ENCODE measurements at regions not wholly inside any gene's neighbourhood (a gene's known extent, or its start where the extent isn't known, plus 50 kb on each side); places are given as distances from the start of the nearest gene placed in this dataset.
"Not testable (repeated sequence)": the region's sequence is repeated elsewhere in the genome, so short reads cannot be mapped to it uniquely, and the experiment has no call there.

- DNase-seq: no peak
Observed at GRCh38 chr13:111413407-111414187, 93.2 kb downstream of the TEX29 start.

- no peak for DNase-seq
Observed at GRCh38 chr13:111414341-111414740, 93.9 kb downstream of the TEX29 start.

DNA sequence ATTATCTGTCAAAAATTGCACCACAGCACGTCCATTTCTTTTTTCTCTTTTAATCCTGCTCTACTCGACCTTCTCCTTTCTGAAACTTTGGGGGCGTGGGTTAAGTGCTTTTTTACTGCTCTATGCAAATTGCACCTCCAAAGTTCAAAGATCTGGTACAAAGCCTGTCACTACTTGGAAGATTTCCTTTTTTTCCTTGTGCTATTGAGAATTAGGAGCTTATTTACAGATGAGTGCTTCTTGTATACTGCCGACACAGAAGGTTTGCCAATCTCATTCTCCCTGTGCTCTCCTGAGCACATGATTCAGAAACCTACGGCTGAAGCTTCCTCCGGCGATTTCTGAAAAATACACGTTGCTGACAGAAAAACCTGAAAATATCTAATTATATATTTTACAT, 94.8 kb downstream of the TEX29 start:
- DNase-seq: no peak

GRCh38 chr13:111415765-111416164, 95.3 kb downstream of the TEX29 start:
- DNase-seq: no peak

DNA sequence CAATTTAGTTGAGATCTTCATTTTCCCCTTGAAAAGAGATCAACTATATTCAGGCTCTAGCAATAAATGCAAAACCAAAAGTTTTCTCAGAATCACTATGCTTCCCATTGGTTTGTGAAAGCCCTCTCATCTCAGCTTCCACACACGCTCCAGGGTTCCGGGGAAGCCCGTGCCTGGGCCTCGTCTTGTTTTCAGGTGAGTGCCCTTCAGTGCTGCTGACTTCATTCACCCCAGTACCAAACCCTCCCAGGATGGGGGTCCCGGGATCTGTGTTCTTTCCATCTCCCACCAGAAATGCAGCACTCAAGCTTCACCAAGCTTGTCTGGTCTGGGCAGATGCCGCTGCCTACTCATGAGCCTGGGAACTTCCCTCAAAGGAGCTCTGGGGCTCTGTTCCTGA, 97.7 kb downstream of the TEX29 start:
- DNase-seq: no peak

GRCh38 chr13:111420113-111420876, 99.9 kb downstream of the TEX29 start:
- no peak for DNase-seq

DNA sequence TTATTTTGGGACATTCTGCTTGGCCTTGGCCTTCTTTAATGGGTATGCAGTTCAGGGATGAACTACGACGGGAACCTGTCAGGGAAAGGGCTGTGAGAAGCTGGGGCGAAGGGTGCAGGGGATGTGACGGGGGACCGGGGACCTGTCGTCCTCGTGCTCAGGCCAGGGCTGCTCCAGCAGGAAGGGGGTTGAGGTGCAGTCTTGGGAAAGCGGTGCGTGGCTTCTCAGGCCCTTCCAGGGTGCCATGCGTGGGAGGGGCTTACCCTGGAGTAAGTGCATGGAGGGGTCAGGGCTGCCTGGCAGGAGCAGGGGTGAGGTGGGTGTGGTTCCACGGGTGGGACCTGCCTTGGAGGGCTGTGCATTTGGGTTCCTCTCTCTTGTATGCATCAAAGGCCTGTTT, 100.8 kb downstream of the TEX29 start:
- DNase-seq: no peak

GRCh38 chr13:111422348-111422747, 101.9 kb downstream of the TEX29 start:
- DNase-seq: no peak

- DNase-seq: no peak
Observed at GRCh38 chr13:111423168-111423785, 102.8 kb downstream of the TEX29 start.

GRCh38 chr13:111424134-111424533, 103.7 kb downstream of the TEX29 start:
- no peak for DNase-seq

DNA sequence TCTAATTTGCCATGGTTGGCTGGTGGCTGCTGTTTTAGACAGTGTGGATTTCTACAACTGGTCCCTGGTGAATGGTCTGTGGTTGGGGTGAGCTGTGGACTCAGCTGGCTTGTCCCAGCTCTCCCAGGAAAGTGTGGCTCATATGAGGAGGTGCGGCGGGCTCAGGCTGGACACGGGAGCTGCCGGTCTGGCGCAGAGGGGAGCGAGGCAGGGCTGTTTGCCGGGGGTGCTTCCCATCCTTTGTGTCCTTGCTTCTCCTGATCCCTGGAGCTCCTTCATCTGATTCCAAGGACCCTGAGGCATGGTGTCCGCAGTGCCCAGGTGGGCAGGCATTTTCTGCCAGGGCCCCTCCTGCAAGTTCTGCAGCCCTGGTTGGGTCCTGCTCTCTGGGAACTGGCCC, 104.9 kb downstream of the TEX29 start:
- DNase-seq: no peak

- DNase-seq: no peak
Observed at GRCh38 chr13:111429064-111429558, 108.7 kb downstream of the TEX29 start.

- DNase-seq: no peak
Observed at GRCh38 chr13:111431206-111431605, 110.8 kb downstream of the TEX29 start.

GRCh38 chr13:111434578-111435159, 114.2 kb downstream of the TEX29 start:
- no peak for DNase-seq

GRCh38 chr13:111436446-111436845, 116.0 kb downstream of the TEX29 start:
- no peak for DNase-seq

- no peak for DNase-seq
Observed at GRCh38 chr13:111437417-111437816, 117.0 kb downstream of the TEX29 start.

DNA sequence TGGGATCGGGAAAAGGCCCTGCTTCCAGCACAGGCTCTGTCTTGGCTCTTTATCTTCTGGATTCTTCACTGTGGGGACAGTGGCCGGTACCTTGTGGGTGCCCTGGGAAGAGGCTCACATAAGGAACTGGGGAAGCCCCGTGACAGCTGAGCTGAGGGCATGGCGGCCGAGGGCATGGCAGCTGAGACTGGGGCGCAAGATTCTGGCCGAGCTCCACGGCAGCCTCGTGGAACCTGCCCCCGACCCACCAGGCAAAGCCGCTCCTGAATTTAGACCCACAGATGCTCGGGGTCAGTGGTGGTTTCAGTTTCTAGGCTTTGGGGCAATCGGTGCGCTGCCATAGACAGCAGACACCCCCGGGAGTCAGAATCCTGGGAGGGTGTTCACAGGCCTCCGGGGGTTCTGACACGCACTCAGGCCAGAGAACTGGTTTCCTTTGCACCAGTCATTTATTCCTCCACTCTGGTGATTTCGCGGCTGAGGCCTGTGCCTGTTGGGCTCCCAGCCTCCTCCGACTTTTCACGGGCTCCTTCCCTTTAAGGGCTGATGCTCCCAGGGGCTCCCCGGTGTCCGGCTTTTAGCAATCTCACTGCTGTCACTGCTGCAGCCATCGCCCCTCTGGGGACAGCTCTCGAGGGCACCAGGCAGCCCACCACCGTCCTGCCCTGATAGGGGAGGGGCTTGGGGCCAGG, 117.6 kb downstream of the TEX29 start:
- no peak for DNase-seq

DNA sequence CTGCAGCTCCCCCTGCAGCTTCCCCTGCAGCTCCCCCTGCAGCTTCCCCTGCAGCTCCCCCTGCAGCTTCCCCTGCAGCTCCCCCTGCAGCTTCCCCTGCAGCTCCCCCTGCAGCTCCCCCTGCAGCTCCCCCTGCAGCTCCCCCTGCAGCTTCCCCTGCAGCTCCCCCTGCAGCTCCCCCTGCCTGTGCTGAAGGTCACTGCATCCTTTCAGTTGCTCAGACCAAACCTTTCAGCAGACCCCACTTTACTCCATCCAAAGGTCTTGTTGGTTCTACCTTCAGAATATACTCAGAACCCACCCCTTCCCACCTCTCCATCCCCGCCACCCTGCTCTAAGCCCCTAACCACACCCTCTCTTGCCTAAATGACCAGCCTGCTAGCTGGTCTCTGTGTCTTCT, 120.0 kb downstream of the TEX29 start:
- DNase-seq: not testable (repeated sequence)

DNA sequence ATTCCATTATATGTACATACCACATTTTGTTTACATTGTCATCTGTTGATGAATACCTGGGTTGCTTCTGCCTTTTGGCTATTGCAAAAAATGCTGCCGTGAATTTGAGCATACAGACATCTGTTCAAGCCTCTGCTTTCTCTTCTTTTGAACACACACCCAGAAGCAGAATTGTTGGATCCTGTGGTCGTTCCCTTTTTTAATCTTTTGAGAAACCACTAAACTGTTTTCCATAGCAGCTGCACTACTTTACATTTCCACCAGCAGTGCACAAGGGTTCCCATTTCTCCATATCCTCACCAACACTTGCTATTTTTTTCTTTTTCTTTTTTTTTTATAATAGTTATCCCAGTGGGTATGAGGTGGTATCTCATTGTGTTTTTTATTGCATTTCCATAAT, 123.5 kb downstream of the TEX29 start:
- no peak for DNase-seq

DNA sequence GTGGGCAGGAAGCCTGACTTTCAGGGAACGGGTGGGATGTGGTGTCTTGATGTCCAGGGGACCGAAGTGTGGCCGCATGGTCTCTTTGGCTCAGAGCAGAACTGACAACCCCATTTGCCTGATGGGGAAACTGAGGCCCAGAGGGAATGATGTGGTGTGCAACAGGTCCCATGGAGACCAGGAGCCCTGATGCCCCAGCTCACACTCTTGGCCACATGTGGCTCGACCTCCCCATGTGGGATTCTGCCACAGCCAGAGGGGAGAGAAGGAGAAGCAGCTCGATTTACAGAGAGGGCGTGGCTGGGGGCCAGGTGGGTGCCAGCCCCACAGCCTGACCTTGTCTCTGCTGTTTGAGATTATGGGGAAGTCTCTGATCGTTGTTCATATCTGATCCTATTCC, 128.1 kb downstream of the TEX29 start:
- no peak for DNase-seq

DNA sequence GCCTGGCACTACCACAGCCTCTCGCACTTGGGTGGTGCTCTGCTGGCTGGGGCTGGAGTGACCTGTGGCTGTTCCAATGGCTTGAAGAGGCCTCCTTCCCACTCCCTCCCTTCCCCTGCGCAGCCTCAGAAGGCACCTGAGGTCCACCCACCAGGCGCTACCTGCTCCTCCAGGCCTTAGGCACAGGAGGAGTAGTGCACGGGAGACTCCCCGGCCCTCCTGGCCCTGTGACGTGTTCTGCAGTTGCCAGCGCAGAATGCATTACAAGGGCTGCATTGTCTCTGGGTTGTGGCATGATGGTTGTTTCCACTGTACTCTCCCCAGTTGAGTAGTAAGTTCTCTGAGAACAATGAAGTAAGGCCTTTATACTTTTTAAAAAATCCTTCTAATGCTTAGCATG, 128.6 kb downstream of the TEX29 start:
- DNase-seq: no peak

DNA sequence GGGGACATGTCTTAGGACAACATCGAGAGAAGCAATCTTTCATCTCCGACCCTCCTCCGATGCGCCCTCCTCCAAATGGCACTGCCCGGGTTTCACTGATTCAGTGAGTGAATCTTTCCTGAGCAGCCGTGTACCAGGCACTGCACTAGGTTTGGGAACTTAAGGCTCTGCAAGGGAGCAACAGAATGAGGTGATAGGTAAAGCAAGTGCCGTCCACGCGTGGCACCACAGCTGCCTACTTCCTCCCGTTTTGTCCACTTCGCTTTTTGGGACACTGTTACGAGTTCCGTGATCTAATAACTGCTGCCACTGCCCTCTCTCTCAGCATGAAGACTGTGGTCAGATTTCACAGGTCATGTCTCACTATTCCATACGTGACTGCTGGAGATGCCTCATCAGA, 131.0 kb downstream of the TEX29 start:
- DNase-seq: no peak

Measured in NCI-H2171 (cell line).